NCI-H1694 (cell line): ENCODE measurements at regions not wholly inside any gene's neighbourhood (a gene's known extent, or its start where the extent isn't known, plus 50 kb on each side); places are given as distances from the start of the nearest gene placed in this dataset.
"Not testable (repeated sequence)": the region's sequence is repeated elsewhere in the genome, so short reads cannot be mapped to it uniquely, and the experiment has no call there.

Experiments used
- DNase-seq: peaks from one replicate; lab custom pipeline; 2025; lab: John Stamatoyannopoulos, UW

- no peak for DNase-seq
These were observed 55.5 kb downstream of the PRR15 start for GRCh38 chr7:29619111-29619510.

- DNase-seq, result no peak
These were observed 56.4 kb downstream of the PRR15 start for GRCh38 chr7:29619848-29620555.

- DNase-seq, result no peak
These were observed 56.9 kb downstream of the PRR15 start for GRCh38 chr7:29620556-29620930.

- no peak for DNase-seq
These were observed 59.0 kb downstream of the PRR15 start for GRCh38 chr7:29622335-29623265.

GRCh38 chr7:29623973-29624372, 60.3 kb downstream of the PRR15 start:
- no peak for DNase-seq

GRCh38 chr7:29626730-29627129, 63.1 kb downstream of the PRR15 start:
- no peak for DNase-seq

- DNase-seq, result no peak
These were observed 64.0 kb downstream of the PRR15 start for GRCh38 chr7:29627631-29628030.

GRCh38 chr7:29629507-29629906, 65.9 kb downstream of the PRR15 start:
- DNase-seq, result no peak

GRCh38 chr7:29635067-29636008, 71.7 kb downstream of the PRR15 start:
- peak; percentile 19 for DNase-seq

- no peak for DNase-seq
These were observed 72.3 kb downstream of the PRR15 start for GRCh38 chr7:29636009-29636351.

- no peak for DNase-seq
These were observed 73.7 kb downstream of the PRR15 start for GRCh38 chr7:29637374-29637773.

GRCh38 chr7:29638841-29639240, 75.2 kb downstream of the PRR15 start:
- DNase-seq, result not testable (repeated sequence)

GRCh38 chr7:29639386-29639785, 75.8 kb downstream of the PRR15 start:
- no peak for DNase-seq

- DNase-seq, result no peak
These were observed 76.4 kb downstream of the PRR15 start for GRCh38 chr7:29639886-29640595.

- DNase-seq, result no peak
These were observed 78.0 kb downstream of the PRR15 start for GRCh38 chr7:29641651-29642050.

- DNase-seq, result no peak
These were observed 79.0 kb downstream of the PRR15 start for GRCh38 chr7:29642494-29643155.

GRCh38 chr7:29646116-29646515, 82.5 kb downstream of the PRR15 start:
- DNase-seq, result not testable (repeated sequence)

GRCh38 chr7:29647020-29647654, 83.5 kb downstream of the PRR15 start:
- no peak for DNase-seq

- not testable (repeated sequence) for DNase-seq
These were observed 84.1 kb downstream of the PRR15 start for GRCh38 chr7:29647691-29648210.

- no peak for DNase-seq
These were observed 85.5 kb downstream of the PRR15 start for GRCh38 chr7:29649028-29649716.
